ENCODE measurements at regions not wholly inside any gene's neighbourhood (a gene's known extent, or its start where the extent isn't known, plus 50 kb on each side); places are given as distances from the start of the nearest gene placed in this dataset.

DNA sequence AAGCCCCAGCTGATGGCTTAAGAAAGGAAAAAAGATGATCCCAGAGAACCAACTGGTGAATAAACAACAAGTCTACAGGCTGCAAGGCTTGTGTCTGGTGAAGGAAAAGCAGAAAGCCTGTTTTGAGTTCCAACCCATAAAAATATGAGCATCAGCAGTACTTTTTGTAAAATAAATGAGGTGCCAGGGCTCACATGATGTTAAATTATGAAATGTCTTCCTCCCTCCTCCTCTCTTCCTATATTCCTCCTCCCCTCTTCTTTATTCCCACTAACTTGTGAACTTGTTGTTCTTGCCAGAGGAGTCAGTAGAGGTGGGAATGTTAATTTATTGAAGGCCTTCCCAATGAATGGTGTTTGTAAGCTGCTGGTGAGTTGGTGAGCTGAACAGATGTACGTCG is 212.2 kb upstream of the CDH11 start:
- Histone ChIP-seq H3K4me1 (ENCODE audit: control insufficient read depth, low read depth, low read length) (no peaks in the 10 kb centered on the region), H3K4me3 (ENCODE audit: low read length) (no peak overlapping the region), H3K27ac (ENCODE audit: low read length) (no peak overlapping the region), H3K36me3 (ENCODE audit: control insufficient read depth, low read depth, low read length) (no peaks in the 10 kb centered on the region), H3K27me3 (ENCODE audit: control insufficient read depth, insufficient read depth, low read length) (no peaks in the 10 kb centered on the region), H3K9me3 (ENCODE audit: control insufficient read depth, low read depth, low read length) (no peaks in the 10 kb centered on the region), H3K9ac (ENCODE audit: low read length) (no peak overlapping the region)

DNA sequence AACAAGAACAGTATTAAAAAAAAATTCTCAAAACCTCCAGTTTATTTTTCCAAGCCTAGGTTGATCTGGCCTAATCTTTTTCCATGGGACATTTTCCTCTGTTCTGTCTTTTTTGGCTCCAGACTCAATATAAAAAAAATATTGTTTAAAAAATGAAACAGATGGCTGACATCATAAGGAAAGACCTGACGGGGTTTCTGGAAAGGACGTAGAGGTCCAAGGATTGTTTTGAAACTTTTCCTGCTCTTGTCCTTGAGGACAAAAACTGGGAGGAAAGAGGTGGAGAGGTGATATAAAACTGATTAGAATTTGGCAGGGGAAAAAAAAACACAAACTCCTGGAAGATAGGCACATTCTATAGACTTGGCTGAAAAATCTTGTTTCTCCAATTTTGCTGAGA is 211.4 kb upstream of the CDH11 start:
- Histone ChIP-seq H3K9ac (ENCODE audit: low read length) (no peak overlapping the region), H3K9me3 (ENCODE audit: control insufficient read depth, low read depth, low read length) (no peaks in the 10 kb centered on the region), H3K27me3 (ENCODE audit: control insufficient read depth, insufficient read depth, low read length) (no peaks in the 10 kb centered on the region), H3K4me1 (ENCODE audit: control insufficient read depth, low read depth, low read length) (no peaks in the 10 kb centered on the region), H3K27ac (ENCODE audit: low read length) (no peak overlapping the region), H3K36me3 (ENCODE audit: control insufficient read depth, low read depth, low read length) (no peaks in the 10 kb centered on the region), H3K4me3 (ENCODE audit: low read length) (no peak overlapping the region)

GRCh38 chr16:65327346-65327745 is 205.5 kb upstream of the CDH11 start:
- Histone ChIP-seq H3K4me3 (ENCODE audit: low read length) (no peak overlapping the region), H3K36me3 (ENCODE audit: control insufficient read depth, low read depth, low read length) (no peaks in the 10 kb centered on the region), H3K27ac (ENCODE audit: low read length) (no peak overlapping the region), H3K4me1 (ENCODE audit: control insufficient read depth, low read depth, low read length) (no peaks in the 10 kb centered on the region), H3K9ac (ENCODE audit: low read length) (no peak overlapping the region), H3K27me3 (ENCODE audit: control insufficient read depth, insufficient read depth, low read length) (no peaks in the 10 kb centered on the region), H3K9me3 (ENCODE audit: control insufficient read depth, low read depth, low read length) (no peaks in the 10 kb centered on the region)

- Histone ChIP-seq H3K4me1 (ENCODE audit: control insufficient read depth, low read depth, low read length) (peaks cover 8% of the 10 kb centered on the region), H3K36me3 (ENCODE audit: control insufficient read depth, low read depth, low read length) (no peaks in the 10 kb centered on the region)
These were observed 201.9 kb upstream of the CDH11 start for GRCh38 chr16:65323655-65324237.

DNA sequence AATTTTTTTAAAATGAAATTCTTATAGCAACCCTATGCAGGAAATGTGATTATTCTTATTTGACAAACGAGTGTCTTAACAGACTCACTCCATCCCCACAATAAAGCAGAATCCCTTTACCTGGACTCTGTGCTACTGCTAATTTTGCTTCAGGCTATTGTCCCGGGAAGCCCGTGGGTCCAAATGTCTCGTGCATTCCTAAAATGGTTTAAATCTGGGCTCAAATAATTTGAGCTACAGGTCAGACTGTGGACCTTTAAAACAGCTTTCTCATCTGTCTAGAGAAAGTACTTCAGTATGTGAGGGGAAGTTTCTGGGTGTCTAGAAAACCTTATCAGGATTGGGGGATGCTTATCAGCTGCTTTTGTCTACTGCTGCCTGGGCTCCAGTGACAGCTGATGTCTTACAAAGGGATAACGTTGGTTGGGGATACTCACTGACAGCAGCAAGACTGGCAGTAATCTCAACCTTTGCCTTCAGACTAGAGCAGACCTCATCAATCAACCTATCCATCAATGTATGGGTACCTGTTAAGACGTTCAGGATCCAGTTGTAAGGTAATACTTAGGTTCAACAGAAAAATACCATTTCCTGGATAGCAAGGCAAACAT is 197.9 kb upstream of the CDH11 start:
- Histone ChIP-seq H3K4me1 (ENCODE audit: control insufficient read depth, low read depth, low read length) (peaks cover 17% of the 10 kb centered on the region), H3K27me3 (ENCODE audit: control insufficient read depth, insufficient read depth, low read length) (no peaks in the 10 kb centered on the region), H3K36me3 (ENCODE audit: control insufficient read depth, low read depth, low read length) (no peaks in the 10 kb centered on the region), H3K9ac (ENCODE audit: low read length) (no peak overlapping the region), H3K9me3 (ENCODE audit: control insufficient read depth, low read depth, low read length) (no peaks in the 10 kb centered on the region), H3K27ac (ENCODE audit: low read length) (no peak overlapping the region), H3K4me3 (ENCODE audit: low read length) (no peak overlapping the region)

More at GRCh38 chr16:65323655-65324237, 201.9 kb upstream of the CDH11 start:
- H3K9me3 ChIP-seq (ENCODE audit: control insufficient read depth, low read depth, low read length) = no peaks in the 10 kb centered on the region
- no peak overlapping the region for H3K4me3 ChIP-seq (ENCODE audit: low read length)
- H3K9ac ChIP-seq (ENCODE audit: low read length) = no peak overlapping the region
- H3K27me3 ChIP-seq (ENCODE audit: control insufficient read depth, insufficient read depth, low read length) = no peaks in the 10 kb centered on the region
- no peak overlapping the region for H3K27ac ChIP-seq (ENCODE audit: low read length)

- Histone ChIP-seq H3K9ac (ENCODE audit: low read length) (no peak overlapping the region), H3K4me1 (ENCODE audit: control insufficient read depth, low read depth, low read length) (peaks cover 17% of the 10 kb centered on the region), H3K4me3 (ENCODE audit: low read length) (peak overlapping the region; percentile 37), H3K27ac (ENCODE audit: low read length) (no peak overlapping the region), H3K27me3 (ENCODE audit: control insufficient read depth, insufficient read depth, low read length) (no peaks in the 10 kb centered on the region), H3K36me3 (ENCODE audit: control insufficient read depth, low read depth, low read length) (no peaks in the 10 kb centered on the region), H3K9me3 (ENCODE audit: control insufficient read depth, low read depth, low read length) (no peaks in the 10 kb centered on the region)
These were observed 196.9 kb upstream of the CDH11 start for GRCh38 chr16:65318590-65319257.

GRCh38 chr16:65318138-65318537 is 196.3 kb upstream of the CDH11 start:
- no peaks in the 10 kb centered on the region for H3K27me3 ChIP-seq (ENCODE audit: control insufficient read depth, insufficient read depth, low read length)
- peak overlapping the region; percentile 37 for H3K4me3 ChIP-seq (ENCODE audit: low read length)
- peaks cover 17% of the 10 kb centered on the region for H3K4me1 ChIP-seq (ENCODE audit: control insufficient read depth, low read depth, low read length)
- no peak overlapping the region for H3K9ac ChIP-seq (ENCODE audit: low read length)
- H3K27ac ChIP-seq (ENCODE audit: low read length) = no peak overlapping the region
- no peaks in the 10 kb centered on the region for H3K36me3 ChIP-seq (ENCODE audit: control insufficient read depth, low read depth, low read length)
- H3K9me3 ChIP-seq (ENCODE audit: control insufficient read depth, low read depth, low read length) = no peaks in the 10 kb centered on the region

DNA sequence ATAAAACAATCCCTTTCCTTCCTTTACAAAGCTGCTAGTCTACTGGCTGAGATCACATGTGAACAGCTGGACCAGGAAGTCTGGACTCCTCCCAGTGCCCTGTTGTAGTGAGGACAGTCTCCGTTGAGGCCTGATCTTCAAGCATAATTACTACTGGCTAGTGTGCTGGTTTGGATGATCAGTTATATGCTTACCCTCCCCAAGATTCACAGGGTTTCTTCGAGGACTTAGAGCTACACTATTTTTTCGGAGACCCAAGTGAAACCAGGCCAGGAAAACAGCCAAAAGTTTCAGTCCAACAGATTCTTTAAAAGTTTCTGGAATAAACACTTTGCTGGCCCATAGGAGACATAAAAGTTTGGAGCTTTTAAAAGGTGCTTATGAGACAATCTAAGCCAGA is 194.9 kb upstream of the CDH11 start:
- Histone ChIP-seq H3K36me3 (ENCODE audit: control insufficient read depth, low read depth, low read length) (no peaks in the 10 kb centered on the region), H3K9ac (ENCODE audit: low read length) (no peak overlapping the region), H3K9me3 (ENCODE audit: control insufficient read depth, low read depth, low read length) (no peaks in the 10 kb centered on the region), H3K4me3 (ENCODE audit: low read length) (no peak overlapping the region), H3K27ac (ENCODE audit: low read length) (no peak overlapping the region), H3K4me1 (ENCODE audit: control insufficient read depth, low read depth, low read length) (peaks cover 17% of the 10 kb centered on the region), H3K27me3 (ENCODE audit: control insufficient read depth, insufficient read depth, low read length) (no peaks in the 10 kb centered on the region)

- Histone ChIP-seq H3K9me3 (ENCODE audit: control insufficient read depth, low read depth, low read length) (no peaks in the 10 kb centered on the region), H3K4me3 (ENCODE audit: low read length) (no peak overlapping the region), H3K4me1 (ENCODE audit: control insufficient read depth, low read depth, low read length) (peaks cover 17% of the 10 kb centered on the region), H3K9ac (ENCODE audit: low read length) (no peak overlapping the region), H3K36me3 (ENCODE audit: control insufficient read depth, low read depth, low read length) (no peaks in the 10 kb centered on the region), H3K27ac (ENCODE audit: low read length) (no peak overlapping the region), H3K27me3 (ENCODE audit: control insufficient read depth, insufficient read depth, low read length) (no peaks in the 10 kb centered on the region)
These were observed 193.4 kb upstream of the CDH11 start for GRCh38 chr16:65315081-65315780.

DNA sequence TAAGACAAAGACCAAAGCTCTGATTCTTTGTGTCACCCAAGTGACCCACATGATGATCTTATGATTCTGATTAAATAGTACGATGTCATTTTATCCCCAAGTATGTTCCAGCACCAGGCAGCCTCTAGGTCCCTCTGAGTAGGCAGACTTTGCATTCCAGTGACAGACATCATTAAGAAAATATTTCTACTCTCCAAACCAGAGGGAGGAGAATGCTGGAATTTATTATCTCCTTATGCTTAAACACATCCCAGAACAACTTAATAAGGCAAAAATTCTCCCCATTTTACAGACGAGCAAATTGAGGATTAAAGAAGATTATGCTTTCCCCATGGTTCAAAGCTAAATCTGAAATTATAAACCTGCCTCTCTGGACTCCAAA is 192.8 kb upstream of the CDH11 start:
- H3K27ac ChIP-seq (ENCODE audit: low read length) = no peak overlapping the region

GRCh38 chr16:65313936-65314626 is 192.2 kb upstream of the CDH11 start:
- peaks cover 10% of the 10 kb centered on the region for H3K4me1 ChIP-seq (ENCODE audit: control insufficient read depth, low read depth, low read length)
- no peaks in the 10 kb centered on the region for H3K36me3 ChIP-seq (ENCODE audit: control insufficient read depth, low read depth, low read length)
- no peak overlapping the region for H3K4me3 ChIP-seq (ENCODE audit: low read length)
- no peak overlapping the region for H3K27ac ChIP-seq (ENCODE audit: low read length)
- H3K9me3 ChIP-seq (ENCODE audit: control insufficient read depth, low read depth, low read length) = no peaks in the 10 kb centered on the region
- H3K9ac ChIP-seq (ENCODE audit: low read length) = no peak overlapping the region
- no peaks in the 10 kb centered on the region for H3K27me3 ChIP-seq (ENCODE audit: control insufficient read depth, insufficient read depth, low read length)

More for the DNA sequence above, 192.8 kb upstream of the CDH11 start:
- Histone ChIP-seq H3K9ac (ENCODE audit: low read length) (no peak overlapping the region), H3K4me1 (ENCODE audit: control insufficient read depth, low read depth, low read length) (peaks cover 12% of the 10 kb centered on the region), H3K36me3 (ENCODE audit: control insufficient read depth, low read depth, low read length) (no peaks in the 10 kb centered on the region), H3K27me3 (ENCODE audit: control insufficient read depth, insufficient read depth, low read length) (no peaks in the 10 kb centered on the region), H3K4me3 (ENCODE audit: low read length) (no peak overlapping the region), H3K9me3 (ENCODE audit: control insufficient read depth, low read depth, low read length) (no peaks in the 10 kb centered on the region)
